ENCODE measurements at regions not wholly inside any gene's neighbourhood (a gene's known extent, or its start where the extent isn't known, plus 50 kb on each side); places are given as distances from the start of the nearest gene placed in this dataset.

- TF ChIP-seq CTCF (IDR thresholded peaks at IDR 0.05; ENCODE audit: low read length, missing control alignments), result no peak
- no peak overlapping the region for H3K4me3 ChIP-seq (replicated peaks; ENCODE audit: low read depth, low read length)
- peak; percentile 23 for DNase-seq (ENCODE audit: low read depth)
Observed at GRCh38 chr6:44036196-44036595, 91.1 kb downstream of the MRPL14 start.

DNA sequence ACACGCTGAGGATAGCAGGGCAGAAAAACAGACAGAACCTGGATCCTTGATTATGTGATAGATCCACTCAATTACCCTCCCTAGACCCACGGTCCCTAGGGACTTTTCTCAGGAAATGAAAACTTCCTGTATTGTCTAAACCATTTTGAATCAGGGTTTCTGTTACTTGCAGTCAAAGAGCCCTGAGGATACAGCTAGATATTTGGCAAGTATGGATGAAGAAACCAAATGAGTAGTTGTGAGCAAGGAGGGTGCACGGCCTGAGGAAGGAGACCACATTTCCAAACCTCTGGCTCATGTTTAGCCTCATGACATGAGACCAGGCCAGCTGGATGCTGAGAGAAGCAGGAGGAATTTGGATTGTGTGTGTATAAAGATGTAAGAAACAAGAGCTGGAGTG, 91.6 kb downstream of the MRPL14 start:
- no peak for TF ChIP-seq CTCF (IDR thresholded peaks at IDR 0.05; ENCODE audit: low read length, missing control alignments)
- DNase-seq (ENCODE audit: low read depth), result peak; percentile 60
- no peak overlapping the region for H3K4me3 ChIP-seq (replicated peaks; ENCODE audit: low read depth, low read length)

GRCh38 chr6:44034931-44035345, 92.3 kb downstream of the MRPL14 start:
- H3K4me3 ChIP-seq (replicated peaks; ENCODE audit: low read depth, low read length), result no peak overlapping the region
- no peak for DNase-seq (ENCODE audit: low read depth)
- TF ChIP-seq CTCF (IDR thresholded peaks at IDR 0.05; ENCODE audit: low read length, missing control alignments), result no peak

GRCh38 chr6:44034391-44034861, 92.8 kb downstream of the MRPL14 start:
- no peak overlapping the region for H3K4me3 ChIP-seq (replicated peaks; ENCODE audit: low read depth, low read length)
- no peak for TF ChIP-seq CTCF (IDR thresholded peaks at IDR 0.05; ENCODE audit: low read length, missing control alignments)
- no peak for DNase-seq (ENCODE audit: low read depth)

DNA sequence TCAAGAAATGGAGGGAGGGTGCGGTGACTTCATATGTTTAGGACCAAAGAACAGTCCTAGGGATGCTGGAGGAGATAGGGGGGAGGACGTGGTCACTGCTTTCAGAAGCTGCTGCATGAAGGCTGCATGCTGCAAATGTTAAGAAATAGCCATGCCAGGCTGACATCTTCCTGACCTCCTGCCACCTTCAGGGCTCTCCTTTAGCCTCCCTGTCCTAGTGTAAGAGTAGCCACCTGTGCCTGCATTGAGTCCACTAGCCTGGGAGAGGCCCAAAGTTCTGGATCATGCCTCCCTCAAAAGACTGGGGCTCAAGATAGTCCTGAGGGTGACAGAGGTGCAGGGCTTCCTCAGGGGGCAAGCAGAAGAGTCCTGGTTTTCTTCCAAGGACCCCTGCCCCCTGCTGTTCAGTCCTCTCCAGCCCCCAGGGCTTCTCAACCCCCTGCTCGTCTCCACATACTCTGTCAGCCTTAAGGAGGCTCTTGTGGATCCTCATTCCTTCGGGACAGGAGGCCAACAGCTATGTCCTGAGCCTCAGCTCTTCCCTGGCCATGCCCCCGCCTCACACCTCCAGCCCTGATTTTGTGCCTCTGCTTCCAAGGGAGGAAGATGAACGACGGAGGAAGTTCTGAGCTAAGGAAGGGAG, 96.3 kb downstream of the MRPL14 start:
- no peak overlapping the region for H3K4me3 ChIP-seq (replicated peaks; ENCODE audit: low read depth, low read length)
- DNase-seq (ENCODE audit: low read depth), result no peak
- no peak for TF ChIP-seq CTCF (IDR thresholded peaks at IDR 0.05; ENCODE audit: low read length, missing control alignments)

- no peak for TF ChIP-seq CTCF (IDR thresholded peaks at IDR 0.05; ENCODE audit: low read length, missing control alignments)
- DNase-seq (ENCODE audit: low read depth), result no peak
- H3K4me3 ChIP-seq (replicated peaks; ENCODE audit: low read depth, low read length), result no peak overlapping the region
Observed at GRCh38 chr6:44029444-44030185, 97.6 kb downstream of the MRPL14 start.

All from fibroblast of pulmonary artery (primary cell).